Stimulated activated CD8-positive, alpha-beta memory T cell treated with anti-CD3 and anti-CD28 coated beads, Interleukin-4, amount 100 ng/mL, for 48 hours (primary cell): ENCODE measurements at regions not wholly inside any gene's neighbourhood (a gene's known extent, or its start where the extent isn't known, plus 50 kb on each side); places are given as distances from the start of the nearest gene placed in this dataset.
"Not testable (repeated sequence)": the region's sequence is repeated elsewhere in the genome, so short reads cannot be mapped to it uniquely, and the experiment has no call there.

Experiments
- DNase-seq: peaks from one replicate; pipeline ENCODE4 v3.0.0-alpha.2; 2020

GRCh38 chr6:71621918-71622519 lies 264.3 kb upstream of the RIMS1 start:
- DNase-seq = no peak

GRCh38 chr6:71642120-71642519 lies 244.2 kb upstream of the RIMS1 start:
- no peak for DNase-seq

GRCh38 chr6:71642793-71643192 lies 243.6 kb upstream of the RIMS1 start:
- no peak for DNase-seq

GRCh38 chr6:71645299-71645698 lies 241.1 kb upstream of the RIMS1 start:
- no peak for DNase-seq

GRCh38 chr6:71649915-71650314 lies 236.4 kb upstream of the RIMS1 start:
- DNase-seq = no peak

- DNase-seq = no peak
These were observed 234.7 kb upstream of the RIMS1 start for GRCh38 chr6:71651636-71652035.

GRCh38 chr6:71656121-71656520 lies 230.2 kb upstream of the RIMS1 start:
- no peak for DNase-seq

GRCh38 chr6:71665931-71666330 lies 220.4 kb upstream of the RIMS1 start:
- DNase-seq = no peak

- DNase-seq = no peak
These were observed 213.5 kb upstream of the RIMS1 start for GRCh38 chr6:71672876-71673275.

- DNase-seq = no peak
These were observed 211.0 kb upstream of the RIMS1 start for GRCh38 chr6:71675386-71675785.

- DNase-seq = no peak
These were observed 210.1 kb upstream of the RIMS1 start for GRCh38 chr6:71676298-71676697.

- DNase-seq = no peak
These were observed 208.3 kb upstream of the RIMS1 start for GRCh38 chr6:71678091-71678490.

GRCh38 chr6:71681234-71681867 lies 205.0 kb upstream of the RIMS1 start:
- no peak for DNase-seq

- DNase-seq = not testable (repeated sequence)
These were observed 200.2 kb upstream of the RIMS1 start for GRCh38 chr6:71686021-71686677.

GRCh38 chr6:71698702-71699101 lies 187.6 kb upstream of the RIMS1 start:
- DNase-seq = no peak

- DNase-seq = no peak
These were observed 179.8 kb upstream of the RIMS1 start for GRCh38 chr6:71706523-71706922.

GRCh38 chr6:71707059-71707458 lies 179.3 kb upstream of the RIMS1 start:
- no peak for DNase-seq

GRCh38 chr6:71720705-71721104 lies 165.6 kb upstream of the RIMS1 start:
- no peak for DNase-seq

- DNase-seq = no peak
These were observed 164.7 kb upstream of the RIMS1 start for GRCh38 chr6:71721642-71722041.

GRCh38 chr6:71722736-71723135 lies 163.6 kb upstream of the RIMS1 start:
- no peak for DNase-seq

- DNase-seq = no peak
These were observed 161.8 kb upstream of the RIMS1 start for GRCh38 chr6:71724456-71725125.

GRCh38 chr6:71725126-71725470 lies 161.3 kb upstream of the RIMS1 start:
- DNase-seq = no peak

GRCh38 chr6:71726121-71726520 lies 160.2 kb upstream of the RIMS1 start:
- no peak for DNase-seq
